NCI-H1694 treated with DMSO at 0.1 percent for 48 hours (cell line): ENCODE measurements at regions not wholly inside any gene's neighbourhood (a gene's known extent, or its start where the extent isn't known, plus 50 kb on each side); places are given as distances from the start of the nearest gene placed in this dataset.
"Not testable (repeated sequence)": the region's sequence is repeated elsewhere in the genome, so short reads cannot be mapped to it uniquely, and the experiment has no call there.

Experiments used
- DNase-seq: peaks from one replicate; lab custom pipeline; 2025; lab: John Stamatoyannopoulos, UW

DNA sequence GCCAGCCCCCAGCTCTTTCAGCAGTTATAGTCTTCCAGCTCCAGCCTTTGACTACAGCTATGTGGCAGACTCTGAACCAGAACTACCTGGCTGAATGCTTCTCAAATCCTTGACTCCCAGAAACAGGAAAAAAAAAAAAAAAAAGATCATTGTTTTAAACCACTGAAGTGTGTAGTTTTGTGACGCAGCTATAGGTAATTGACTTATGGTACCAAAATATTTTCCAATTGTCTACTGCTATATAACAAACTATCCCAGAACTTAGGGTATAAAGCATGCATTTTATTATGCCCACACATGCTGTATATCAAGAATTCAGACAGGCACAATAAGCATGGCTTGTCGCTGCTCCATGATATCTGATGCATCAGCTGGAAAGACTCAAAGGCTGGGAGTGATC, 127.1 kb upstream of the POC5 start:
- DNase-seq, result no peak

DNA sequence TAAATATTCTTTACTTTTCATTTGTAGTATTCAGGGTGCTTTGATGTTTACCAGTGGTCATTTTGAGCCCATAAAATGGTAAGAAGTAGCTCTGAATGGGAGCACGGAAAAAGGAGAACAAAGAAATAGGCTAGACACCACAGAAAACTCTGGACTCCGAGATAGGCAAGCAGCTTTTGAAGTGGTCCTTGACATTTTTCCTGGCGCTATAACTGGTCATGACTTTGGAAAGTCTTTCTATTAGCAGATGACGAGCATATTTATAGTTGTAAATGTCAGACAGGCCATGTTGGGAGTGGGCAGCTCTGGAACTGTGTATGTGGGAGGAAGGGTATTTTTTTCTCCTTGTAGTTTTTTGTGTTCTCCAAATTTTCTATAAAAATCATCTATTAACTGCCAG, 126.1 kb upstream of the POC5 start:
- DNase-seq, result no peak

DNA sequence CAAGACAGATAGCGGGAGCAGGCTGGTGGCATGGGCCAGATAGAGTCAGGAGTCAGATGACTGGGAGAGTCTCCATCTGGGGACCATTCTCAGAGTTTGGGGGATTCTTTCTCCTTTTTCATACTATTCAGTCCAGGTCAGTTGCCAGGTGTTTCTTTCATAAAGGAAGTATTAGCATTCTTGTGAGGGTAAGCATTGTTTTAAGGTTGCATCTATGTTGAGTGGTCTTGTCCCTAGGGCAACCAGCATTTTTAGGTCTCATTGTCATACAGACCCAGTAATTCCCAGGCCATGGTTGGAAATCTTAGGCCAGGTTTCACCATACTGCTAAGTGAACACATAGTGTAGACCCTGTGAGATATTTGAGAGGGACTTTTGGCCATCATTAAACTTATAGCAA, 122.3 kb upstream of the POC5 start:
- no peak for DNase-seq

DNA sequence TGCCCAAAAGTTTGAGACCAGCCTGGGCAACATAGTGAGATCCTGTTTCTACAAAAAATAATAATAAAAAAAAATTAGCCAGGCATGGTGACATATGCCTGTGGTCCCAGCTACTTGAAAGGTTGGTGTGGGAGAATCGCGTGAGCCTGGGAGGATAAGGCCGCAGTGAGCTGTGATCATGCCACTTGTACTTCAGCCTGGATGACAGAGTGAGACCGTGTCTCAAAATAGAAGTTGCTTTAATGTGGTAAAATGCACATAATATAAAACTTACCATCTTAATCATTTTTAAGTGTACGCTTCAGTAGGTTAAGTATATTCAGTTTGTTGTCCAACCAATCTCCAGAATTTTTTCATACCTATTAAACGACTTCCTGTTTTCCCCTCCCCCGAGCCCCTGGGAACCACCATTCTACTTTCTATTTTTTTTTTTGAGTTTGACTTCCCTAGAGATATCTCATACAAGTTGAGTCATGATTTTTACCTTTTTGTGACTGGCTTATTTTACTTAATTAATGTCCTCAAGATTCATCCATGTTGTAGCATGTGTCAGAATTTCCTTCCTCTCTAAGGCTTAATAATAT, 120.1 kb upstream of the POC5 start:
- no peak for DNase-seq

DNA sequence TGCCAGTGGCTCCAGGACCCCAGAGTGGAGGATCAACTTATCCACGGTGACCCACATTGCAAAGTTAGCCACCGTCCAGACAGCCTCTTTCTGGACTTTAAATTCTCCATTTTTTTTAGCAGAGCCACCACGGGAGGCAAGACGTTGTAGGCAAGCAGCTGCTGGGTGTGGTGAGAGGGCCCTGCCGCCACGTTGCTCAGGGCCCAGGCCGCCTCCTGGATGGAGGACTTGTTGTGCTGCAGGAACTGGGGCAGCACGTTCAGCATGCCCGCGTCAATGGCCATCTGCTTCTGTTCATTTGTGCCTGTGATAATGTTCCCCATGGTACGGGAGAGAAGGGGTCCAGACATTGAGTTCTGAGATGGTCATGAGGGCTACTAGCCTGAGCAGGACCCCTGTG, 114.3 kb upstream of the POC5 start:
- DNase-seq, result no peak

DNA sequence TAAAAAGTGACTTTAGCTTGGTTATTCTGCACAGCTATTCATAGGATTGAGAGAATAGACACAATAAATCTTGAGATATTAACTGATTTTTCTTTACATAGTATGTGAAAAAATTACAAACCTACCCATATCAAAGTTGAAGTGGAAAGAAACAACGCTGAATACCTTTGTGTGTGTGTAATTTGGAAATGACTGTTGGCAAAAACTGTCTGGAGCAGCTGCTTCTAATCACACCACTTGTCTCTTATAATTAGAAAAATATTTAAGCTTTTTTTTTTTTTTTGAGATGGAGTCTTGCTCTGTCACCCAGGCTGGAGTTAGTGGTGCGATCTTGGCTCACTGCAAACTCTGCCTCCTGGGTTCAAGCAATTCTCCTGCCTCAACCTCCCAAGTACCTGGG, 110.8 kb upstream of the POC5 start:
- no peak for DNase-seq

DNA sequence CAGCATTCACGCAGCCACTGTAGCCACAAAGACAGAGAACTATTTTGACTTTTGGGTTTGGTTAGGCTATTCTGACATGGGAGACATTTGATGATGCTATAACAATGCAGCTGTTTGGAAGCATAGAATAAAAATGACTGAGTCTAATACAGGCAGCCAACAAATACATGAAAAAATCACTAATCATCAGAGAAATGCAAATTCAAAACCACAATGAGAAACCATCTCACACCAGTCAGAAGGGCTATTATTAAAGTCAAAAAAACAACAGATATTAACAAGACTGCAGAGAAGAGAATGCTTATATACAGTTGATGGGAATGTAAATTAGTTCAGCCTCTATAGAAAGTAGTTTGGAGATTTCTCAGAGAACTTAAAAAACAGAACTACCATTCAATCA, 107.1 kb upstream of the POC5 start:
- DNase-seq, result no peak

DNA sequence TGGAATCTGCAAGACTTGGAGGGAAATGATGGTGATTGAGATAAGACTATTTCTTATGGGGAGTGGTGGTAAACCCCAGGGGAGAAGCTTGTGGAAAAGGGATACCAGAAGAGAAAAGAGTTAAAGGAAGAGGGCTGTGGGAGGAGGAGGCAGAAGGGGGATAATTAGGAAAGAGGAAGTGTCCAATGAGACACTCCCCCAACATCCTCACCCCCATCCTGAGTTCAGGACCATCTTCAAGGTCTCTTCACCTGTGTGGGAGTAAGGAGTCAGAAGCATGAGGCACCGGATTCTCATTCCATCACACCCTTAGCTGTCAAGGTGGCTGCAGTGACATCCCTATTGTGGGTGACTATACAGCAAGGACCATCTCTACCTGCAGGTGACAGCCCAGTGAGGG, 106.6 kb upstream of the POC5 start:
- DNase-seq, result no peak

DNA sequence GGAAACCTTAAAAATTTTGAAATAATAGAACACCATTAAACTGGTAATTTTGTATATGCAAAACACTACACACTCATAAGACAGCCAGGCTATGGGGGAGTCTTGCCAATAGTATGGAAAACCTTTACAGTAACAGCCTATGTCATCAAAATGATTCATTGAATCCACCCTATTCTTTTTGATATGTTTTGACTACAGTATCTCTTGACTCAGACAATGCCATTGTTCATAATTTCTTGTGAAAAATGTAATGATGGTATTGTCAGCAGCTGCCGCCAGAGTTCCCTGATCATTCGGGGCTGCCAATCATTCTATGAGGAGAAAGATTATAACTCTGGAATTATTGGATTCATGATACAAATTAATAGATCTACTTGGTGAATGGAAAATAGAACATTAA, 101.4 kb upstream of the POC5 start:
- DNase-seq, result no peak

DNA sequence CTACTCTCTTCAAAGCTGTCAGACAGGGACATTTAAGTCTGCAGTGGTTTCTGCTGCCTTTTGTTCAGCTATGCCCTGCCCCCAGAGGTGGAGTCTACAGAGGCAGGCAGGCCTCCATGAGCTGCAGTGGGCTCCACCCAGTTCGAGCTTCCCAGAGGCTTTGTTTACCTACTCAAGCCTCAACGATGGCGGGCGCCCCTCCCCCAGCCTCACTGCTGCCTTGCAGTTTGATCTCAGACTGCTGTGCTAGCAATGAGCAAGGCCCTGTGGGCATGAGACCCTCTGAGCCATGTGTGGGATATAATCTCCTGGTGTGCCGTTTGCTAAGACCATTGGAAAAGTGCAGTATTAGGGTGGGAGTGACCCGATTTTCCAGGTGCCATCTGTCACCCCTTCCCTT, 82.5 kb upstream of the POC5 start:
- DNase-seq, result not testable (repeated sequence)

DNA sequence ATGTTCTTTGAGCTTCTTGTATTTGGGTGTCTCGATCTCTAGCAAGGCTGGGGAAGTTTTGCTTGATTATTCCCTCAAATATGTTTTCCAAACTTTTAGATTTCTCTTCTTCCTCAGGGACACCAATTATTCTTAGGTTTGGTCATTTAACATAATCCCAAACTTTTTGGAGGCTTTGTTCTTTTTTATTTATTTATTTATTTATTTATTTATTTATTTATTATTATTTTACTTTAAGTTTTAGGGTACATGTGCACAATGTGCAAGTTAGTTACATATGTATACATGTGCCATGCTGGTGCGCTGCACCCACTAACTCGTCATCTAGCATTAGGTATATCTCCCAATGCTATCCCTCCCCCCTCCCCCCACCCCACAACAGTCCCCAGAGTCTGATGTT, 52.1 kb upstream of the POC5 start:
- not testable (repeated sequence) for DNase-seq
